H1 (cell line): ENCODE measurements at regions not wholly inside any gene's neighbourhood (a gene's known extent, or its start where the extent isn't known, plus 50 kb on each side); places are given as distances from the start of the nearest gene placed in this dataset.

Experiments
- CTCF ChIA-PET: fragments of 300-600 bp; sonication (Branson Sonifier 250); formaldehyde crosslinking; loops from one replicate; lab custom pipeline; 2021; ENCODE audit not compliant: partially characterized antibody; lab: Charles Lee
- POLR2A ChIA-PET: fragments of 300-600 bp; sonication (Branson Sonifier 250); formaldehyde crosslinking; loops from one replicate; lab custom pipeline; 2021; ENCODE audit warnings: inconsistent platforms; ENCODE audit not compliant: partially characterized antibody; lab: Charles Lee
- DNase-seq, 2 experiments: peaks; one replicate each; pipeline versions ENCODE4 v3.0.0 to v3.0.0-alpha.2; 2010 to 2022; ENCODE audit warnings: low spot score in 2 of 2, low read depth in 1 of 2, mixed read lengths in 1 of 2
- FAIRE-seq: peaks from 2 replicates; lab custom pipeline; 2011; peaks lifted over from hg19 to GRCh38; lab: Jason Lieb, UNC
- H2AFZ ChIP-seq: 2 replicates; pipeline ENCODE4 v1.8.1; 2012; ENCODE audit warnings: low read length, inconsistent platforms
- H2AK5ac ChIP-seq: 2 replicates; pipeline ENCODE4 v1.6.1; 2013; ENCODE audit warnings: low read depth, low read length
- H2BK120ac ChIP-seq: replicated peaks from 2 replicates; pipeline ENCODE3; 2013; ENCODE audit warnings: low read depth, low read length, inconsistent platforms
- H2BK12ac ChIP-seq: 2 replicates; pipeline ENCODE4 v1.6.1; 2013; ENCODE audit warnings: low read depth, low read length
- H2BK15ac ChIP-seq: 2 replicates; pipeline ENCODE4 v1.6.1; 2013; ENCODE audit warnings: low read length
- H2BK20ac ChIP-seq: 2 replicates; pipeline ENCODE4 v1.6.1; 2013; ENCODE audit warnings: low read length
- H2BK5ac ChIP-seq: 2 replicates; pipeline ENCODE4 v1.6.1; 2013; ENCODE audit warnings: low read depth, low read length
- H3K14ac ChIP-seq: 2 replicates; pipeline ENCODE4 v1.6.1; 2013; ENCODE audit warnings: inconsistent platforms; ENCODE audit not compliant: insufficient read length
- H3K18ac ChIP-seq: 2 replicates; pipeline ENCODE4 v1.6.1; 2013; ENCODE audit warnings: low read length; ENCODE audit errors: extremely low read depth
- H3K23ac ChIP-seq: 2 replicates; pipeline ENCODE4 v1.6.1; 2013; ENCODE audit warnings: inconsistent platforms; ENCODE audit not compliant: insufficient read length
- H3K23me2 ChIP-seq: 2 replicates; pipeline ENCODE4 v1.6.1; 2013; ENCODE audit warnings: low read depth, low read length
- H3K27ac ChIP-seq: 2 replicates; pipeline ENCODE4 v1.6.1; 2011; ENCODE audit warnings: low read depth, low read length, inconsistent platforms
- H3K27me3 ChIP-seq, 4 experiments: replicated peaks in 1 of 4; 1 replicate in 1 of 4; 2 replicates in 3 of 4; pipeline versions ENCODE4 v1.6.1 to v1.8.1; 2011 to 2013; ENCODE audit warnings: low read length in 3 of 4, mild to moderate bottlenecking in 3 of 4, inconsistent platforms in 2 of 4, mixed read lengths in 2 of 4, moderate library complexity in 1 of 4; ENCODE audit not compliant: control insufficient read depth in 3 of 4, insufficient read depth in 3 of 4; ENCODE audit errors: extremely low read depth in 1 of 4
- H3K36me3 ChIP-seq, 4 experiments: 2 replicates each; pipeline versions ENCODE4 v1.6.1 to v1.8.1; 2011 to 2013; ENCODE audit warnings: mild to moderate bottlenecking in 4 of 4, low read length in 3 of 4, moderate library complexity in 2 of 4, control low read depth in 1 of 4, inconsistent platforms in 1 of 4; ENCODE audit not compliant: insufficient read depth in 4 of 4, control insufficient read depth in 2 of 4
- H3K4ac ChIP-seq: replicated peaks from 2 replicates; pipeline ENCODE3; 2013; ENCODE audit warnings: low read length, low read depth, mixed read lengths, inconsistent platforms; ENCODE audit not compliant: insufficient read length
- H3K4me1 ChIP-seq, 4 experiments: replicated peaks in 1 of 4; 1 replicate in 1 of 4; 2 replicates in 3 of 4; pipeline versions ENCODE4 v1.6.1 to v1.8.1; 2011 to 2013; ENCODE audit warnings: low read length in 3 of 4, inconsistent platforms in 2 of 4, mixed read lengths in 1 of 4; ENCODE audit not compliant: insufficient read depth in 4 of 4, control insufficient read depth in 3 of 4
- H3K4me2 ChIP-seq, 2 experiments: 2 replicates each; pipeline versions ENCODE4 v1.6.1 to v1.8.1; 2011 to 2013; ENCODE audit warnings: low read depth in 2 of 2, low read length in 2 of 2, control low read depth in 1 of 2, inconsistent platforms in 1 of 2, mild to moderate bottlenecking in 1 of 2; ENCODE audit not compliant: insufficient read depth in 1 of 2
- H3K4me3 ChIP-seq, 4 experiments: fragments of 200-600, 300-600 bp in 1 of 4; sonication (generic), shearing (Covaris generic), sonication (Bioruptor Twin) in 1 of 4; 2 replicates each; pipeline versions ENCODE4 v1.5.1 to v1.8.1; 2011 to 2016; ENCODE audit warnings: low read length in 4 of 4, low read depth in 3 of 4, control low read depth in 2 of 4, inconsistent platforms in 2 of 4, mild to moderate bottlenecking in 2 of 4, mixed read lengths in 1 of 4, moderate library complexity in 1 of 4; ENCODE audit not compliant: insufficient read depth in 2 of 4; ENCODE audit errors: extremely low read depth in 1 of 4
- H3K56ac ChIP-seq: replicated peaks from 2 replicates; pipeline ENCODE3; 2013; ENCODE audit warnings: low read depth, mild to moderate bottlenecking, mixed read lengths, low read length, inconsistent platforms; ENCODE audit not compliant: insufficient read length
- H3K79me1 ChIP-seq: 2 replicates; pipeline ENCODE4 v1.6.1; 2013; ENCODE audit warnings: low read depth, low read length, control low read depth
- H3K79me2 ChIP-seq, 2 experiments: 2 replicates each; pipeline versions ENCODE4 v1.6.1 to v1.8.1; 2012 to 2013; ENCODE audit warnings: low read length in 2 of 2, mild to moderate bottlenecking in 2 of 2, inconsistent platforms in 1 of 2; ENCODE audit not compliant: insufficient read depth in 2 of 2, control insufficient read depth in 1 of 2
- H3K9ac ChIP-seq, 4 experiments: replicated peaks in 1 of 4; 1 replicate in 1 of 4; 2 replicates in 3 of 4; pipeline versions ENCODE4 v1.6.1 to v1.8.1; 2011 to 2013; ENCODE audit warnings: low read depth in 3 of 4, low read length in 3 of 4, control low read depth in 2 of 4, mild to moderate bottlenecking in 2 of 4, moderate library complexity in 2 of 4, inconsistent platforms in 1 of 4; ENCODE audit errors: extremely low read depth in 1 of 4
- H3K9me3 ChIP-seq, 2 experiments: 2 replicates each; pipeline versions ENCODE4 v1.6.1 to v1.8.1; 2012 to 2013; ENCODE audit warnings: mild to moderate bottlenecking in 2 of 2, moderate library complexity in 2 of 2, control low read depth in 1 of 2, inconsistent platforms in 1 of 2, low read depth in 1 of 2, low read length in 1 of 2, mixed read lengths in 1 of 2; ENCODE audit not compliant: insufficient read depth in 2 of 2
- H4K20me1 ChIP-seq, 2 experiments: replicated peaks in 1 of 2; 2 replicates each; pipeline versions ENCODE3 to v1.8.1; 2011 to 2013; ENCODE audit warnings: inconsistent platforms in 2 of 2, low read length in 2 of 2, mild to moderate bottlenecking in 1 of 2; ENCODE audit not compliant: insufficient read depth in 2 of 2, control insufficient read depth in 1 of 2
- H4K5ac ChIP-seq: 2 replicates; pipeline ENCODE4 v1.6.1; 2013; ENCODE audit warnings: low read length, low read depth, mixed read lengths, inconsistent platforms; ENCODE audit not compliant: insufficient read length
- H4K8ac ChIP-seq: 2 replicates; pipeline ENCODE4 v1.8.0; 2013; ENCODE audit warnings: mild to moderate bottlenecking, moderate library complexity, low read length, inconsistent platforms; ENCODE audit not compliant: insufficient read depth; ENCODE audit errors: extremely low read depth
- H4K91ac ChIP-seq: replicated peaks from 2 replicates; pipeline ENCODE3; 2013; ENCODE audit warnings: low read length, mixed read lengths, inconsistent platforms; ENCODE audit not compliant: insufficient read length
- CHD2 ChIP-seq: IDR thresholded peaks from 2 replicates; pipeline ENCODE4 v1.6.1; 2012; ENCODE audit warnings: low read length, improper control_type of control experiment
- CREB1 ChIP-seq: IDR thresholded peaks from 2 replicates; pipeline ENCODE4 v1.6.1; 2012; ENCODE audit warnings: inconsistent platforms
- GABPA ChIP-seq: IDR thresholded peaks from 2 replicates; pipeline ENCODE4 v1.6.1; 2011; ENCODE audit warnings: mild to moderate bottlenecking, low read length, moderate library complexity, borderline replicate concordance; ENCODE audit not compliant: insufficient read depth
- GTF2F1 ChIP-seq: IDR thresholded peaks from 2 replicates; pipeline ENCODE4 v1.6.1; 2012; ENCODE audit warnings: low read depth, low read length, improper control_type of control experiment, borderline replicate concordance
- PHF8 ChIP-seq: fragments of 200-600 bp; sonication (generic); conservative IDR thresholded peaks from 2 replicates; pipeline ENCODE4 v1.7.1; 2012; ENCODE audit warnings: low read depth, mild to moderate bottlenecking, inconsistent platforms, low read length, moderate library complexity
- RAD21 ChIP-seq, 2 experiments: IDR thresholded peaks in 1 of 2; conservative IDR thresholded peaks in 1 of 2; 2 replicates each; pipeline ENCODE4 v1.6.1; 2011; ENCODE audit warnings: low read depth in 2 of 2, low read length in 2 of 2, improper control_type of control experiment in 1 of 2, inconsistent platforms in 1 of 2, mild to moderate bottlenecking in 1 of 2, moderate library complexity in 1 of 2
- RBBP5 ChIP-seq: IDR thresholded peaks from 2 replicates; pipeline ENCODE4 v1.7.1; 2012; ENCODE audit warnings: low read depth, mild to moderate bottlenecking, inconsistent platforms, low read length, moderate library complexity, borderline replicate concordance
- RNF2 ChIP-seq: fragments of 200-900, 300-1000 bp; sonication (generic); IDR thresholded peaks from 2 replicates; pipeline ENCODE4 v1.7.1; 2016; ENCODE audit warnings: borderline replicate concordance, low read depth, mild to moderate bottlenecking, antibody characterized with exemption, low read length; ENCODE audit not compliant: poor library complexity, severe bottlenecking; ENCODE audit errors: missing control alignments
- RXRA ChIP-seq: IDR thresholded peaks from 2 replicates; pipeline ENCODE4 v1.6.1; 2011; ENCODE audit warnings: low read depth, mild to moderate bottlenecking, low read length, moderate library complexity; ENCODE audit not compliant: insufficient read depth
- SAP30 ChIP-seq: fragments of 300-600 bp; sonication (generic); IDR thresholded peaks from 2 replicates; pipeline ENCODE4 v1.7.1; 2012; ENCODE audit warnings: low read length, moderate library complexity, mild to moderate bottlenecking, inconsistent platforms; ENCODE audit not compliant: insufficient read depth, insufficient replicate concordance
- SP2 ChIP-seq: IDR thresholded peaks from 2 replicates; pipeline ENCODE4 v1.6.1; 2012; ENCODE audit warnings: mild to moderate bottlenecking, low read length, inconsistent platforms
- SRF ChIP-seq: IDR thresholded peaks from 2 replicates; pipeline ENCODE4 v1.6.1; 2011; ENCODE audit warnings: mild to moderate bottlenecking, low read depth, low read length, moderate library complexity
- WGBS, 2 experiments: shearing (Covaris generic) in 1 of 2; methylation state at CpG; one replicate each; pipeline versions ENCODE4 v1.1.6 to v1.1.7; 2013 to 2015; ENCODE audit warnings: low lambda C conversion rate in 2 of 2, mixed read lengths in 2 of 2, inconsistent platforms in 1 of 2, low coverage in 1 of 2, missing lambda C conversion rate in 1 of 2; ENCODE audit not compliant: insufficient replicate concordance in 2 of 2, insufficient coverage in 1 of 2, insufficient read length in 1 of 2; ENCODE audit errors: extremely low coverage in 1 of 2, missing lambda C conversion rate in 1 of 2; 5-methylcytosine and 5-hydroxymethylcytosine counted together
- TF ChIP-seq, protein P1 (sequence below): IDR thresholded peaks from 2 replicates; pipeline ENCODE4 v1.6.1; 2011; ENCODE audit warnings: low read length, improper control_type of control experiment

- H3K56ac ChIP-seq, result no peak overlapping the region
- H3K4me2 ChIP-seq, result no peak overlapping the region
- DNase-seq (no peak), FAIRE-seq (no peak)
- H3K79me1 ChIP-seq, result no peaks in the 10 kb centered on the region
- no peak overlapping the region for H2BK5ac ChIP-seq
- H4K8ac ChIP-seq, result no peak overlapping the region
- no peak overlapping the region for H2AK5ac ChIP-seq
- H3K9me3 ChIP-seq, result no peaks in the 10 kb centered on the region
- H3K36me3 ChIP-seq, result 0 out of 8 replicates have a peak, but pooled peaks cover 0 to 2% (median 0%) of the 10 kb centered on the region in 4 experiments
- no peak overlapping the region for H3K4ac ChIP-seq
- 92% methylated on average over 6 of the region's 6 CpGs; no CpG with 5 or more reads in 1 of the 2 experiments for WGBS, 2 experiments
- no peak overlapping the region for H2BK120ac ChIP-seq
- H2BK20ac ChIP-seq, result no peak overlapping the region
- H3K79me2 ChIP-seq, result peaks cover 0 to 89% of the 10 kb centered on the region in 2 experiments; a peak in 3 of 4 replicates
- H3K14ac ChIP-seq, result no peak overlapping the region
- CTCF ChIA-PET, result interaction anchor here (0.6 to 1.2 kb wide), 4 partner anchors 10 to 129 kb away, joined by 3 to 4 read pairs (median 4); no protein-coding TSS in a partner anchor
- H3K27ac ChIP-seq, result no peak overlapping the region
- no peak overlapping the region for H3K9ac ChIP-seq
- H2BK12ac ChIP-seq, result no peak overlapping the region
- POLR2A ChIA-PET, result no interaction called here
- no peak overlapping the region for H2AFZ ChIP-seq
- no peak overlapping the region for H3K4me3 ChIP-seq
- H4K5ac ChIP-seq, result no peak overlapping the region
- no peaks in the 10 kb centered on the region for H4K20me1 ChIP-seq
- H3K23ac ChIP-seq, result no peak overlapping the region
- H4K91ac ChIP-seq, result no peak overlapping the region
- no peak overlapping the region for H3K18ac ChIP-seq
- no peaks in the 10 kb centered on the region for H3K23me2 ChIP-seq
- no peak overlapping the region for H2BK15ac ChIP-seq
- no peaks in the 10 kb centered on the region for H3K27me3 ChIP-seq
- peaks cover 0 to 3% (median under 1%) of the 10 kb centered on the region in 4 experiments; a peak in 1 of 7 replicates for H3K4me1 ChIP-seq
- TF ChIP-seq, protein P1, sequence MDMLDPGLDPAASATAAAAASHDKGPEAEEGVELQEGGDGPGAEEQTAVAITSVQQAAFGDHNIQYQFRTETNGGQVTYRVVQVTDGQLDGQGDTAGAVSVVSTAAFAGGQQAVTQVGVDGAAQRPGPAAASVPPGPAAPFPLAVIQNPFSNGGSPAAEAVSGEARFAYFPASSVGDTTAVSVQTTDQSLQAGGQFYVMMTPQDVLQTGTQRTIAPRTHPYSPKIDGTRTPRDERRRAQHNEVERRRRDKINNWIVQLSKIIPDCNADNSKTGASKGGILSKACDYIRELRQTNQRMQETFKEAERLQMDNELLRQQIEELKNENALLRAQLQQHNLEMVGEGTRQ, result no peak
- no peak for TF ChIP-seq CREB1
- no peak for TF ChIP-seq GABPA
- no peak for TF ChIP-seq RBBP5
- TF ChIP-seq RAD21 (IDR thresholded peaks at IDR 0.05 in 1 of 2, conservative IDR thresholded peaks at IDR 0.05 in 1 of 2; ENCODE audit: low read depth in 2 of 2, low read length in 2 of 2), result no peak
- TF ChIP-seq PHF8, result no peak
- no peak for TF ChIP-seq RXRA
- TF ChIP-seq SAP30, result no peak
- TF ChIP-seq RNF2, result no peak
- TF ChIP-seq CHD2, result no peak
- no peak for TF ChIP-seq SRF
- TF ChIP-seq SP2, result no peak
- TF ChIP-seq GTF2F1, result no peak
Observed at GRCh38 chrX:13899607-13900006, 82.7 kb upstream of the GPM6B start.
